Osteoblast (primary cell): ENCODE measurements at regions not wholly inside any gene's neighbourhood (a gene's known extent, or its start where the extent isn't known, plus 50 kb on each side); places are given as distances from the start of the nearest gene placed in this dataset.

Experiments
- DNase-seq: peaks from one replicate; pipeline ENCODE4 v3.0.0; 2011; ENCODE audit warnings: low spot score, mixed read lengths; ENCODE audit not compliant: insufficient read length; ENCODE audit errors: missing footprints
- H2AFZ ChIP-seq: 2 replicates; pipeline ENCODE4 v1.6.0; 2011; ENCODE audit warnings: mild to moderate bottlenecking, low read length
- H3K27ac ChIP-seq: 2 replicates; pipeline ENCODE4 v1.5.1; 2011; ENCODE audit warnings: mild to moderate bottlenecking, low read depth, low read length, moderate library complexity
- H3K27me3 ChIP-seq: 2 replicates; pipeline ENCODE4 v1.6.0; 2012; ENCODE audit warnings: mild to moderate bottlenecking, control low read depth, inconsistent platforms, low read length, moderate library complexity; ENCODE audit not compliant: insufficient read depth
- H3K36me3 ChIP-seq: 2 replicates; pipeline ENCODE4 v1.5.1; 2011; ENCODE audit warnings: mild to moderate bottlenecking, low read length, control low read depth, moderate library complexity; ENCODE audit not compliant: insufficient read depth
- H3K4me1 ChIP-seq: 2 replicates; pipeline ENCODE4 v1.5.1; 2011; ENCODE audit warnings: mild to moderate bottlenecking, low read length, control low read depth, moderate library complexity; ENCODE audit not compliant: insufficient read depth
- H3K4me2 ChIP-seq: 2 replicates; pipeline ENCODE4 v1.6.0; 2011; ENCODE audit warnings: mild to moderate bottlenecking, low read length; ENCODE audit not compliant: insufficient read depth
- H3K4me3 ChIP-seq: fragments of 200-600 bp; sonication (generic); 3 replicates; pipeline ENCODE4 v1.5.1; 2012; ENCODE audit warnings: mild to moderate bottlenecking, low read length, inconsistent platforms; ENCODE audit not compliant: insufficient read depth
- H3K79me2 ChIP-seq: 2 replicates; pipeline ENCODE4 v1.6.0; 2012; ENCODE audit warnings: mild to moderate bottlenecking, low read length, control low read depth, inconsistent platforms; ENCODE audit not compliant: insufficient read depth
- H3K9me3 ChIP-seq: 2 replicates; pipeline ENCODE4 v1.5.1; 2011; ENCODE audit warnings: low read depth, low read length, control low read depth
- H4K20me1 ChIP-seq: 2 replicates; pipeline ENCODE4 v1.6.0; 2012; ENCODE audit warnings: mild to moderate bottlenecking, low read length, control low read depth; ENCODE audit not compliant: insufficient read depth
- TF ChIP-seq, protein P1 (sequence below): IDR thresholded peaks from 2 replicates; pipeline ENCODE4 v1.5.1; 2011; ENCODE audit warnings: mild to moderate bottlenecking, low read depth, low read length, moderate library complexity; ENCODE audit errors: extremely low read depth

GRCh38 chr7:85449478-85449877, 262.6 kb upstream of the SEMA3D start:
- DNase-seq: no peak
- TF ChIP-seq, protein P1, sequence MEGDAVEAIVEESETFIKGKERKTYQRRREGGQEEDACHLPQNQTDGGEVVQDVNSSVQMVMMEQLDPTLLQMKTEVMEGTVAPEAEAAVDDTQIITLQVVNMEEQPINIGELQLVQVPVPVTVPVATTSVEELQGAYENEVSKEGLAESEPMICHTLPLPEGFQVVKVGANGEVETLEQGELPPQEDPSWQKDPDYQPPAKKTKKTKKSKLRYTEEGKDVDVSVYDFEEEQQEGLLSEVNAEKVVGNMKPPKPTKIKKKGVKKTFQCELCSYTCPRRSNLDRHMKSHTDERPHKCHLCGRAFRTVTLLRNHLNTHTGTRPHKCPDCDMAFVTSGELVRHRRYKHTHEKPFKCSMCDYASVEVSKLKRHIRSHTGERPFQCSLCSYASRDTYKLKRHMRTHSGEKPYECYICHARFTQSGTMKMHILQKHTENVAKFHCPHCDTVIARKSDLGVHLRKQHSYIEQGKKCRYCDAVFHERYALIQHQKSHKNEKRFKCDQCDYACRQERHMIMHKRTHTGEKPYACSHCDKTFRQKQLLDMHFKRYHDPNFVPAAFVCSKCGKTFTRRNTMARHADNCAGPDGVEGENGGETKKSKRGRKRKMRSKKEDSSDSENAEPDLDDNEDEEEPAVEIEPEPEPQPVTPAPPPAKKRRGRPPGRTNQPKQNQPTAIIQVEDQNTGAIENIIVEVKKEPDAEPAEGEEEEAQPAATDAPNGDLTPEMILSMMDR: no peak
- H3K9me3 ChIP-seq: no peaks in the 10 kb centered on the region
- no peak overlapping the region for H3K4me3 ChIP-seq
- H3K36me3 ChIP-seq: no peaks in the 10 kb centered on the region
- H4K20me1 ChIP-seq: no peaks in the 10 kb centered on the region
- no peaks in the 10 kb centered on the region for H3K27me3 ChIP-seq
- no peak overlapping the region for H3K4me2 ChIP-seq
- no peak overlapping the region for H3K27ac ChIP-seq
- no peaks in the 10 kb centered on the region for H3K79me2 ChIP-seq
- no peak overlapping the region for H2AFZ ChIP-seq
- H3K4me1 ChIP-seq: no peaks in the 10 kb centered on the region

DNA sequence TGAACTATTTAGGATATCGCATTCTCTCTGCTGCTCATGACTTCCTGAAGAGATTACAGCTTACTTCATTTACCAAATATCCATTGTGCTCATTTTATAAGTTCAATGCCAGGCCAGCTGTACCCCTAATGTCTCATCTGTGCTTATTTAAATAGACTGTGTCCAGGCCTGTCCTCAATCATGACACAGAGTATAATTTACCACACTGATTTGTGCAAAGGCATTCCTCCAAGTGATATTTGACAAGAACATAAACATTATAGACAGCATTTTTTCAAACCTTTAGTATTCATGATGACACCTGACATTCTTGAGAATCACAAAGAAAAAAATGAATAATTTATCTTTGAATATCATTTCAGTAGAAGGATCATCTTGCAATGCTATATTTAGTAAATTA, 260.1 kb upstream of the SEMA3D start:
- no peaks in the 10 kb centered on the region for H3K36me3 ChIP-seq
- H2AFZ ChIP-seq: no peak overlapping the region
- no peak overlapping the region for H3K27ac ChIP-seq
- H4K20me1 ChIP-seq: no peaks in the 10 kb centered on the region
- no peak for DNase-seq
- TF ChIP-seq, protein P1: no peak
- H3K27me3 ChIP-seq: no peaks in the 10 kb centered on the region
- H3K79me2 ChIP-seq: no peaks in the 10 kb centered on the region
- no peak overlapping the region for H3K4me3 ChIP-seq
- no peaks in the 10 kb centered on the region for H3K4me1 ChIP-seq
- no peaks in the 10 kb centered on the region for H3K9me3 ChIP-seq
- H3K4me2 ChIP-seq: no peak overlapping the region

DNA sequence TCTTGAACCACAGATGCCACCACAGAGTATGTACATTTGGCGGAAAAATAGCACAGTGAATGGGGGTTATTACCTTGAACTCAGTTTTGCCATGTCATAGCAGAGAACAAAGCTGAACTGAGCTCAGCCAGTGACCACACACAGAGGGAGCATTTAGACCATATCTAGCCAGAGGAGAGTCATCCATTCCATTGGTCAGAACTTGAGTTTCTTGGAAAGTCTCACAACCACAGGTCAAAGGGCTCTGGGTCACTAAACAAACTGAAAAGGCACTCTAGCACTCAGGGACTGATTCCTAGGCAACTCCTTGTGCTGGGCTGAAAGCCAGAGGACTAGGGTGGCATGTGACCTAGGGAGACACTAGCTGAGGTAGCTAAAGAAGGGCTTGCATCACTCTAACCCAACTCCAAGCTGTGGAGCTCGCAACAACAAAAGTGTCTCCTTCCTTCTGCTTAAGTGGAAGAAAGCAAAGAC, 239.7 kb upstream of the SEMA3D start:
- TF ChIP-seq, protein P1: no peak
- Histone ChIP-seq H3K27me3 (no peaks in the 10 kb centered on the region), H3K4me2 (no peak overlapping the region), H3K4me1 (no peaks in the 10 kb centered on the region), H3K79me2 (no peaks in the 10 kb centered on the region), H3K27ac (no peak overlapping the region), H3K36me3 (no peaks in the 10 kb centered on the region), H2AFZ (no peak overlapping the region), H3K4me3 (no peak overlapping the region), H4K20me1 (no peaks in the 10 kb centered on the region), H3K9me3 (no peaks in the 10 kb centered on the region)
- peak; percentile 37 for DNase-seq

DNA sequence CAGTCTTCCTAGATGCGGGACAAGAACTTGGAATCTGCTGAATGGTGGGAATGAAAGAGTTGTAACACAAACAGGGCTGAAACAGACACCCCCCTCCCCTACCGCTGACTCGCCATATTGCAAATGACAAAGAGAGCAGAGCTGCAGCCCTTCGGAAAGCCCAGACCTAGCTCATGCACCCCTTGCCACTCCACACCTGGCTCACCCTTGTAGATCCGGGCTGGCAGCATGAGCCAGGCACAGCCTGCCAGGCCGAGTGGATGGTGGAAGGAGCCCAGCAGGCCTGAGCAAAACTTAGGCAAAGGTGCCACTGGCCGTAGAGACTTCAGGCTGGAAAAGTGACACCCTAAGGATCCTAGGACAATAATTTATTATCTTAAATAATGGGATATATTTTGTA, 237.4 kb upstream of the SEMA3D start:
- H2AFZ ChIP-seq: no peak overlapping the region
- no peaks in the 10 kb centered on the region for H3K27me3 ChIP-seq
- DNase-seq: no peak
- no peak overlapping the region for H3K4me3 ChIP-seq
- TF ChIP-seq, protein P1: no peak
- no peak overlapping the region for H3K4me2 ChIP-seq
- no peaks in the 10 kb centered on the region for H3K36me3 ChIP-seq
- H3K79me2 ChIP-seq: no peaks in the 10 kb centered on the region
- H3K27ac ChIP-seq: no peak overlapping the region
- H3K4me1 ChIP-seq: no peaks in the 10 kb centered on the region
- no peaks in the 10 kb centered on the region for H3K9me3 ChIP-seq
- no peaks in the 10 kb centered on the region for H4K20me1 ChIP-seq
